HCEC 1CT (cell line): ENCODE measurements at regions not wholly inside any gene's neighbourhood (a gene's known extent, or its start where the extent isn't known, plus 50 kb on each side); places are given as distances from the start of the nearest gene placed in this dataset.

Experiments used
- DNase-seq: peaks from one replicate; pipeline ENCODE4 v3.0.0-alpha.2; 2017

GRCh38 chr2:176653479-176654443, 384.5 kb downstream of the MTX2 start:
- DNase-seq, result peak; percentile 85

- DNase-seq, result no peak
Measured at GRCh38 chr2:176656038-176656775, 387.0 kb downstream of the MTX2 start.

GRCh38 chr2:176656776-176657140, 387.5 kb downstream of the MTX2 start:
- DNase-seq, result no peak

- no peak for DNase-seq
Measured at GRCh38 chr2:176657393-176657792, 388.2 kb downstream of the MTX2 start.

- no peak for DNase-seq
Measured at GRCh38 chr2:176658708-176659107, 389.5 kb downstream of the MTX2 start.

- no peak for DNase-seq
Measured at GRCh38 chr2:176662753-176663152, 393.5 kb downstream of the MTX2 start.

- no peak for DNase-seq
Measured at GRCh38 chr2:176664478-176664877, 395.2 kb downstream of the MTX2 start.

- no peak for DNase-seq
Measured at GRCh38 chr2:176665086-176665485, 395.8 kb downstream of the MTX2 start.

- no peak for DNase-seq
Measured at GRCh38 chr2:176668912-176669311, 399.7 kb downstream of the MTX2 start.

- DNase-seq, result no peak
Measured at GRCh38 chr2:176669398-176670174, 400.3 kb downstream of the MTX2 start.

- no peak for DNase-seq
Measured at GRCh38 chr2:176675271-176675949, 406.2 kb downstream of the MTX2 start.

- DNase-seq, result peak; percentile 7
Measured at GRCh38 chr2:176677746-176678265, 408.6 kb downstream of the MTX2 start.

- DNase-seq, result no peak
Measured at GRCh38 chr2:176678571-176678970, 409.3 kb downstream of the MTX2 start.

GRCh38 chr2:176679061-176679669, 409.9 kb downstream of the MTX2 start:
- no peak for DNase-seq

GRCh38 chr2:176680916-176681516, 411.8 kb downstream of the MTX2 start:
- DNase-seq, result peak; percentile 69

GRCh38 chr2:176681584-176682115, 412.4 kb downstream of the MTX2 start:
- DNase-seq, result no peak

- DNase-seq, result peak; percentile 59
Measured at GRCh38 chr2:176682278-176682677, 413.0 kb downstream of the MTX2 start.

- DNase-seq, result no peak
Measured at GRCh38 chr2:176683618-176684111, 414.4 kb downstream of the MTX2 start.

- no peak for DNase-seq
Measured at GRCh38 chr2:176685908-176686307, 416.7 kb downstream of the MTX2 start.

GRCh38 chr2:176686328-176686727, 417.1 kb downstream of the MTX2 start:
- DNase-seq, result no peak

GRCh38 chr2:176687342-176687741, 418.1 kb downstream of the MTX2 start:
- DNase-seq, result no peak
